ENCODE measurements at regions not wholly inside any gene's neighbourhood (a gene's known extent, or its start where the extent isn't known, plus 50 kb on each side); places are given as distances from the start of the nearest gene placed in this dataset.

DNA sequence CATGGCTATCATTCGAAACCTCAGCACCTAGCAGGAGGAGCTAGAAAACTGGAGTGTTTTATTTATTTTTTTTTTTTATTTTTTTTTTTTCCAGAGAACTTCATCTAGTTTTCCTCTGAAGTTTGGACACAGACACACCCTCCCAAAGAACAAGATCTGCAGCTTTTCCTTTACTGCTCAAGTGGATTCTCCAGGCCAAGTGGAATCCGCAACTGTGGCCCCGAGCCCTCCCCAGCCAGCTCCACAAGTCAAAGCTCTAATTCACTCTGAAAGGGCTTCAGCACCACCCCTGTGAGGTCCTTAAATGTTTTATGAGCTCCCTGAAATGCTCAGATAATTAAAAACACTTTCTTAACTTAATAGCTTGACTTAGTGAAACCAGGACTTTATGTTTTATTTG lies 332.1 kb upstream of the DYNLRB2 start:
- no peak for DNase-seq
- no peaks in the 10 kb centered on the region for H3K9me2 ChIP-seq (ENCODE audit: insufficient read depth)
- intact Hi-C loops (cut with micrococcal nuclease; ENCODE audit: unreplicated experiment) = no loop called here
- no peaks in the 10 kb centered on the region for H3K79me2 ChIP-seq (ENCODE audit: low read depth)
- H4K20me1 ChIP-seq (ENCODE audit: insufficient read depth) = no peaks in the 10 kb centered on the region
- H3K4me1 ChIP-seq (replicated peaks; ENCODE audit: insufficient read depth) = no peaks in the 10 kb centered on the region
- BruUV-seq (replicated peaks) = no TSS peak
- no peak overlapping the region for H2AFZ ChIP-seq
- H3K36me3 ChIP-seq (ENCODE audit: low read depth) = no peaks in the 10 kb centered on the region
- H3K4me2 ChIP-seq = no peak overlapping the region
- H3F3A ChIP-seq (ENCODE audit: insufficient read depth, low read depth) = no peaks in the 10 kb centered on the region
- no peak overlapping the region for H3K27ac ChIP-seq
- no peaks in the 10 kb centered on the region for H3K9me3 ChIP-seq (ENCODE audit: insufficient read depth, low read depth)
- H3K4me3 ChIP-seq = no peak overlapping the region
- POLR2A ChIA-PET (ENCODE audit: unreplicated experiment) = no interaction called here
- peaks cover 10% of the 10 kb centered on the region for H3K27me3 ChIP-seq (ENCODE audit: insufficient read depth, low read depth)
- TF ChIP-seq, protein P1, sequence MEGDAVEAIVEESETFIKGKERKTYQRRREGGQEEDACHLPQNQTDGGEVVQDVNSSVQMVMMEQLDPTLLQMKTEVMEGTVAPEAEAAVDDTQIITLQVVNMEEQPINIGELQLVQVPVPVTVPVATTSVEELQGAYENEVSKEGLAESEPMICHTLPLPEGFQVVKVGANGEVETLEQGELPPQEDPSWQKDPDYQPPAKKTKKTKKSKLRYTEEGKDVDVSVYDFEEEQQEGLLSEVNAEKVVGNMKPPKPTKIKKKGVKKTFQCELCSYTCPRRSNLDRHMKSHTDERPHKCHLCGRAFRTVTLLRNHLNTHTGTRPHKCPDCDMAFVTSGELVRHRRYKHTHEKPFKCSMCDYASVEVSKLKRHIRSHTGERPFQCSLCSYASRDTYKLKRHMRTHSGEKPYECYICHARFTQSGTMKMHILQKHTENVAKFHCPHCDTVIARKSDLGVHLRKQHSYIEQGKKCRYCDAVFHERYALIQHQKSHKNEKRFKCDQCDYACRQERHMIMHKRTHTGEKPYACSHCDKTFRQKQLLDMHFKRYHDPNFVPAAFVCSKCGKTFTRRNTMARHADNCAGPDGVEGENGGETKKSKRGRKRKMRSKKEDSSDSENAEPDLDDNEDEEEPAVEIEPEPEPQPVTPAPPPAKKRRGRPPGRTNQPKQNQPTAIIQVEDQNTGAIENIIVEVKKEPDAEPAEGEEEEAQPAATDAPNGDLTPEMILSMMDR (conservative IDR thresholded peaks at IDR 0.05) = no peak
- TF ChIP-seq EZH2 (IDR thresholded peaks at IDR 0.05; ENCODE audit: low read depth) = no peak
- CTCF ChIA-PET = no interaction called here

GRCh38 chr16:80208015-80208414 lies 332.8 kb upstream of the DYNLRB2 start:
- intact Hi-C loops (cut with micrococcal nuclease; ENCODE audit: unreplicated experiment) = no loop called here
- no peak overlapping the region for H3K4me2 ChIP-seq
- DNase-seq = no peak
- ChIA-PET POLR2A (ENCODE audit: unreplicated experiment) (no interaction called here), CTCF (no interaction called here)
- H3K27ac ChIP-seq = no peak overlapping the region
- H2AFZ ChIP-seq = no peak overlapping the region
- H3K9me3 ChIP-seq (ENCODE audit: insufficient read depth, low read depth) = no peaks in the 10 kb centered on the region
- no peaks in the 10 kb centered on the region for H3K4me1 ChIP-seq (replicated peaks; ENCODE audit: insufficient read depth)
- H3K9me2 ChIP-seq (ENCODE audit: insufficient read depth) = no peaks in the 10 kb centered on the region
- no peaks in the 10 kb centered on the region for H3K36me3 ChIP-seq (ENCODE audit: low read depth)
- no peaks in the 10 kb centered on the region for H4K20me1 ChIP-seq (ENCODE audit: insufficient read depth)
- H3K4me3 ChIP-seq = no peak overlapping the region
- TF ChIP-seq EZH2 (IDR thresholded peaks at IDR 0.05; ENCODE audit: low read depth) = no peak
- TF ChIP-seq, protein P1 (conservative IDR thresholded peaks at IDR 0.05) = no peak
- BruUV-seq (replicated peaks) = no TSS peak
- no peaks in the 10 kb centered on the region for H3F3A ChIP-seq (ENCODE audit: insufficient read depth, low read depth)
- H3K27me3 ChIP-seq (ENCODE audit: insufficient read depth, low read depth) = peaks cover 10% of the 10 kb centered on the region
- H3K79me2 ChIP-seq (ENCODE audit: low read depth) = no peaks in the 10 kb centered on the region

DNA sequence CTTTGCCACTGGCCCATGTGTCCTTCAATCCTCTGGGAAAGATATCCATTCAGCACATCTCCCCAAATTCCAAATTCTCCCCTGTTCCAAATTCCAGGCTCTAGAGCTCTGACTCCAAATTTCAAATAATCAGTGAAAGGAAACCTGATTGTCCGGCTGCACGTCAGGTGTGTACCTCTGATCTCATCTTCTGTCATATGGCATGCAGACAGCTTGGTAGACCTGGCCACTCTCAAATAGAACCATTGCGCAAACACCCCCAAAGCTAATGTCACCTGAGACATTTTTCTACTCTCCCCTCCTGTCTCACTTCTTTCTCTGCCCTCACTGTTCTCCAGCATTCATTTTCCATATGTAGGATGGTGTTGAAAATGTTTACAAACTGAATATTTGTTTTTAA lies 337.0 kb upstream of the DYNLRB2 start:
- Histone ChIP-seq H3K4me2 (no peak overlapping the region), H3K9me2 (ENCODE audit: insufficient read depth) (no peaks in the 10 kb centered on the region), H3K27me3 (ENCODE audit: insufficient read depth, low read depth) (no peaks in the 10 kb centered on the region), H2AFZ (no peak overlapping the region), H3K79me2 (ENCODE audit: low read depth) (no peaks in the 10 kb centered on the region), H3K9me3 (ENCODE audit: insufficient read depth, low read depth) (peaks cover 6% of the 10 kb centered on the region; the same call in 1 of the 2 replicates), H3F3A (ENCODE audit: insufficient read depth, low read depth) (no peaks in the 10 kb centered on the region), H3K4me1 (replicated peaks; ENCODE audit: insufficient read depth) (no peaks in the 10 kb centered on the region), H3K4me3 (no peak overlapping the region), H4K20me1 (ENCODE audit: insufficient read depth) (no peaks in the 10 kb centered on the region), H3K27ac (no peak overlapping the region), H3K36me3 (ENCODE audit: low read depth) (no peaks in the 10 kb centered on the region)
- no TSS peak for BruUV-seq (replicated peaks)
- TF ChIP-seq, protein P1 (conservative IDR thresholded peaks at IDR 0.05) = no peak
- TF ChIP-seq EZH2 (IDR thresholded peaks at IDR 0.05; ENCODE audit: low read depth) = no peak
- POLR2A ChIA-PET (ENCODE audit: unreplicated experiment) = no interaction called here
- no peak for DNase-seq
- intact Hi-C loops (cut with micrococcal nuclease; ENCODE audit: unreplicated experiment) = no loop called here
- CTCF ChIA-PET = no interaction called here

Measured in PC-9 (cell line).